ENCODE measurements at regions not wholly inside any gene's neighbourhood (a gene's known extent, or its start where the extent isn't known, plus 50 kb on each side); places are given as distances from the start of the nearest gene placed in this dataset.
"Not testable (repeated sequence)": the region's sequence is repeated elsewhere in the genome, so short reads cannot be mapped to it uniquely, and the experiment has no call there.

- DNase-seq (ENCODE audit: low read depth in 2 of 2): no peak
Measured at GRCh38 chr5:142408981-142409481, 84.2 kb upstream of the SPRY4 start.

- DNase-seq (ENCODE audit: low read depth in 2 of 2): no peak
Measured at GRCh38 chr5:142408536-142408935, 83.7 kb upstream of the SPRY4 start.

DNA sequence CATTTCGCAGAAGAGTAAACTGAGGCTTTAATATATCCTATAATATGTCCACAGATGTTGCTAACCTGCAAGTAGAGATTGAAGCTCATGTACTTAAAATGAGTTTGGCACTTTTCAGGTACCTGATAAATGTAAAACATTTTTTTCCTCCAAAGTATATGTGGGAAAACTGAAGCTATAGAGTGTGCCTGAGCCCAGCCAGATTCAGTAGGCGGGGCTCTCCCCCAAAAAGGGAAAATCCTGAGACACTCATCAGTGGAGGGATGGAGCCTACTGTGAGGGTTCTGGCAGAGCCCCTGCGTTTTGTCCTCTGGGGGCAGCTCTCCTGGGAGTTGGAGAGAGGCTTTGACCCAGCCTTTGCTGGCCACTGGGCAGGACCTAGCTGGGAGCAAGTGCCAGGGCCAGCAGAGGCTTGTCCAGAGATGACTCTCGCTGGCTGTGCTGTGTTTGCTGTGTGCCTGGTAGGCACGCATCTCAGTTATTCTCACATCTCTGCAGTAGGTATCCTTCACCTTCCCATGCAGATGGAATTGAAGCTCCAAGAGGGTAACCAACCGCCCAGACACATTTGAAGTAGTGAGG lies 81.1 kb upstream of the SPRY4 start:
- DNase-seq (ENCODE audit: low read depth in 2 of 2): no peak

DNA sequence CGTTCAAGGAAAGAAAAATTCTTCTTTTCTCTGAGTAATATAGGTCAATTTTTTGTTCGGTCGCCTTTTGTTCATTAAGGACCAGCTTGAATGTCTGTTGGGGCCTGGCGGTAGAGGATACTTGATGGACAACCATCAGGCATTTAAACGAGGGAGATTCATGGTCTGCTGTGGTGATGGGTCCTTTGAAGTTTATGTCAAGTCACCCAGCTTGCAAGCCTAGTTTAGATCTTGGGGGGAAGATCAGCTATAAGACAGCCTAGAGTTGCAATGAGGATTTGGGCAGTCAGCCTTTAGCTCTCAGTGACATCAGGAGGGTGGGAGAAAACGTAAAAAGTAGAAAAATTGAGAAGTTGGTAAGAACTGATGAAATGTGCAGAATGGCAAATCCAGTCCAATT lies 80.2 kb upstream of the SPRY4 start:
- DNase-seq (ENCODE audit: low read depth in 2 of 2): no peak

DNA sequence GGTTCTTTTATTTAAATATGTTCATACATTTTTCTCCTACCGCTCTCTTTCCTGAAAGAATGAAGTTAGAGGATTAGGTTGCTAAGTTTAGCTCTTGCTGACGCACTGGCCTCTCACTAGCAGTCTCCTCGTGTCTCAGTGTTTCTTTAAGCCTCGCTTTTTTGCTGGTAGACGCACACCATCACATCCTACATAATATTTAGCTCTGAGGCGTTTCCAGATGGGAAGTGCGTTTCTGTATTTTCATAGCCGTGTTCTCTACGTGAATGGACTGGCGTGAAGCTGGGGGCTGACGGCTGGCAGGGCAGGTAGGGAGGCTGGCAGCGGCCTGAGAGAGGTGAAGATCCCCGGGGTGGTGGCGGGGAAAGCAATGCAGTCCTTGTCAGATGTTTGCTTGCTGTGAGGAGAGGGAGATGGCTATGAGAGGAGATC lies 79.2 kb upstream of the SPRY4 start:
- DNase-seq (ENCODE audit: low read depth in 2 of 2): no peak

GRCh38 chr5:142403583-142403982 lies 78.8 kb upstream of the SPRY4 start:
- no peak for DNase-seq (ENCODE audit: low read depth in 2 of 2)

- DNase-seq (ENCODE audit: low read depth in 2 of 2): no peak
Measured at GRCh38 chr5:142402752-142403318, 78.0 kb upstream of the SPRY4 start.

DNA sequence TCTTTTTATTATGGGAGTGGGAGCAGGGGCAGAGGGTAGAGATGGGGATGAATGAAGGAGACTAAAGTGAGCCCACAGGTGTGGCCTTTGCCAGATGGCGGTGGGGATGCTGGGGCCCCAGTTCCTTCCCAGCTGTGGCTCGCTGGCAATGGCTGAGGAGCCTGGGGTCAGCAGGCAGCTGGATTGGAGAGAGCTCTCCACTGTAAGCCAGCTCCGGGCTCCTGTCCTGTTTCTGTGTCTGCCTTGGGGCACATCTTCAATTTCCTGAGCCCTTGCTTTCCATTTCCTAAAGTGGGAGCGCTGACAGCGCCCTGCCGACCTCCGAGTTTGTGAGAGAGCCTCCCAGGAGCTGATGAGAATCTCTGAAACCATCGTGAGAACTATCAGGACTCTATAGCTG lies 75.6 kb upstream of the SPRY4 start:
- DNase-seq (ENCODE audit: low read depth in 2 of 2): no peak

DNA sequence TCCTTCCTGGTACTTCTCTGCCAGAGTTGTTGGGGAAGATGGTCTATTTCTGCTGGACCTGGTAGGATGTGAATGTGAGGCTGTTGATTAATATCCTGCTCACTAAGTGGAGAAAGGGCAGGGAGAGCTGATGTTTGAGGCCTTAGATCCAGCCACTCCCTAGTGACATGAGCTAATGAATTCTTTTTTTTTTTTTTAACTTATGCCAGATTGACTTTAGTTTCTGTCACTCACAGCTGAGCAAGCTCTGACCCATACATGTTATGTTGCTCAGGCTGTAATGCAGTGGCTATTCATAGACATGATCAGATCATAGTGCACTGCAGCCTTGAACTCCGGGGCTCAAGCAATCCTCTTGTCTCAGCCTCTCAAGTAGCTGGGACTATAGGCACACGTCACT lies 75.1 kb upstream of the SPRY4 start:
- no peak for DNase-seq (ENCODE audit: low read depth in 2 of 2)

DNA sequence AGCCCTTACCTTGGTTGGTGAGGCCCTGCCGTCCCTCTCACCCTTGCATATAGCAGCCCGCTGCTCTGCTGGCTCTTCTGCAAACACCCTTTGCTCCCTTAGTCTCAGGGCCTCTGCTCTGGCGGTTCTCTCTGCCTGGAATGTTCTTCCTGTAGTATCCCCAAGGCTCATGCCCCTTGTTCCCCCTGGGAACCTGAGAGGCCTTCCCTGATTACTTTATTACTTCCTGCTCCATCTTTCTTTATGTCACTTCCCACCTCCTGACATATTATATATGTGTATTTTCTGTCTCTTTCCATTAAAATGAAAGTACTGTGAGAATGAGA lies 73.9 kb upstream of the SPRY4 start:
- no peak for DNase-seq (ENCODE audit: low read depth in 2 of 2)

DNA sequence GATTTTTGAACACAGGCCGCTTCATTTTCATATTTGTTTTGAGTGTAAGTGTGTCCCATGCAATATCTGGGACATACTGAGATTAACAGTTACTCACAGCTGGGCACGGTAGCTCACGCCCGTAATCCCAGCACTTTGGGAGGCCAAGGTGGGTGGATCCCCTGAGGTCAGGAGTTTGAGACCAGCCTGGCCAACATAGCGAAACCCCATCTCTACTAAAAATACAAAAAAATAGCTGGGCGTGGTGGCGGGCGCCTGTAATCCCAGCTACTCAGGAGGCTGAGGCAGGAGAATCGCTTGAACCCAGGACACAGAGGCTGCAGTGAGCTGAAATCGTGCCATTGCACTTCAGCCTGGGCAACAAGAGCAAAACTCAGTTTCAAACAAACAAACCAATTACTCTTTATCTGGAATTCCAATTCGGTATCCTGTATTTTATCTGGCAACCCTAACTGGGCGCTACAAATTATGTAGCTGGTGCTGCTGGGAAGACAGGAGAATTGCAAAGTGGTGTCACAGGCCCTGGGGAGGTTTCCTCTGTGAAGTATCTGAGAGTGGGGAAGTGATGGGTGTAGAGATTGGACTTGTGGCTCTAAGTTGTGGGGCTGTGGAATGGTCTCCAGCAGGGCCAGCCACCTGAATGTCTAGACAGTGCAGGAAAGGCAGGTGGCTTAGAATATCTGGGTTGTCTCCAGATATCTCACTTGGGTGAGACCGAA lies 73.3 kb upstream of the SPRY4 start:
- DNase-seq (ENCODE audit: low read depth in 2 of 2): not testable (repeated sequence)

DNA sequence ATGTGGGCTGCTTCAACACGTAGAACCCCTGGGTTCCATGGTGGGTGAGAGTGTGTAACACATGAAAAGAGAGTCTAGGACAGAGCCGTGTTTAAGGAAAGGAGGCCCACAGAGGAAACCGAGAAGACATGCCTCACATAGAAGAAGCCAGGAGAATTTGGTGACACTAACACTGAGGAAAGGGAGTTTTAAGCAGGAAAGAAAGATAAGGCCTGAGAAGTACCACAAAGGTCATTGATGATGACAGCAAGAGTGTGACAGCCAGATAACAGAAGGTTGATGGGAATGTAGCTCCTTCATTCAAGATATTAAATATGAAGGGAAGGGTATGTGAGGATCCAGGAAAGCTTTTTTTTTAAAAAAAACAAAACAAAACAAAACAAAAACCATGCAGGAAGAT lies 72.4 kb upstream of the SPRY4 start:
- DNase-seq (ENCODE audit: low read depth in 2 of 2): no peak

GRCh38 chr5:142396436-142397038 lies 71.7 kb upstream of the SPRY4 start:
- DNase-seq (ENCODE audit: low read depth in 2 of 2): no peak

- no peak for DNase-seq (ENCODE audit: low read depth in 2 of 2)
Measured at GRCh38 chr5:142395334-142395733, 70.5 kb upstream of the SPRY4 start.

- no peak for DNase-seq (ENCODE audit: low read depth in 2 of 2)
Measured at GRCh38 chr5:142391058-142391845, 66.4 kb upstream of the SPRY4 start.

- no peak for DNase-seq (ENCODE audit: low read depth in 2 of 2)
Measured at GRCh38 chr5:142390334-142390733, 65.5 kb upstream of the SPRY4 start.

GRCh38 chr5:142388696-142389095 lies 63.9 kb upstream of the SPRY4 start:
- no peak for DNase-seq (ENCODE audit: low read depth in 2 of 2)

DNA sequence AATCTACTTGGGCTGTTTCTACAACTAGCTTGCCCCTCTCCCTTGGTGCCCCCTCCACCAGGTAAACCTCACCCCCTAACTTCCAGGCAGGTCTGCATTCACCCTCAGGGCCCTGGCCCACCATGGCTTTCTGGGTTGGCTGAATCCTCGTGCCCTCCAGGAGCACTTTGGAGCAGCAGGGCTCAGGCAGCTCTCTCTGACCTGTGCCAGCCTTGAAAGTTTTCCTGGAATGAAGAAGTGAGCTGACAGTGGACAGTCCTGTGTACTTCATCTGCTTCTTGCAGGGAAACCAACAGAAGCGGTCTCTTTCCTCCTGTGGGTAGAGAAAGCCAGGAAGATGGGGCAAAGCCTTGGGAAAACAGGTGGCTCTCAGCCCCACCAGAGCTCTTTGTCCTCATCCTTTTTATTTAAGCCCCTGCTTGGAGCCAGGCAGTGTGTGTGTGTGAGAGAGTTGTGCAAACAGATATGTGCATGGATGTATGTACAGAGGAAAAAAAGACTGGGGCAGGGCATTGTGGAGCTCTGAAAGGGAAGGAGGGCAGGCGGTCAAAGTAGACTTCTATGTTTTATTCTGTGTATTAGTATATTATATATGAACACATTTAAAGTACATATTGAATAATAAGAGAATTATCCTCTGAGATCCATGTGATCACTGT lies 62.3 kb upstream of the SPRY4 start:
- no peak for DNase-seq (ENCODE audit: low read depth in 2 of 2)

- no peak for DNase-seq (ENCODE audit: low read depth in 2 of 2)
Measured at GRCh38 chr5:142386137-142387023, 61.6 kb upstream of the SPRY4 start.

DNA sequence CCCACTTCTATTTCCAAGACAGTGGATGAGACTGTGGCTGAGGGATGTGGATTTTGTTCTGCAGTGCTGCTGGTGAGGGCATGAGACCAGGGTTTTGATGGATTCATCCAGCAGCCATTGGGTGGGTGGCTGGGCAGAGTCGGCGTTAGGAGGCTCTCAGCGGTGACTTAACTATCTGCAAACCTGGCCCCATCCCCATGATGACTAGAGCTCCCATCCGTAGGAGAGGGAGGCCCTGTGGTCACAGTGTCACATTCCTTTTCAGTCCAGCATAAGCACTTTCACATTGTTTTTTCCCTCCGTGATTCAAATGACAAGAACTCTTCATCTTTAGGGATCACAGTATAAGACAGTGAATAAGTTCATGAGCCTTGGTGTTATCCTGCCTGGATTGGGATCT lies 60.4 kb upstream of the SPRY4 start:
- no peak for DNase-seq (ENCODE audit: low read depth in 2 of 2)

Data from dermis microvascular lymphatic vessel endothelial cell (primary cell).